MM.1S (cell line): ENCODE measurements at regions not wholly inside any gene's neighbourhood (a gene's known extent, or its start where the extent isn't known, plus 50 kb on each side); places are given as distances from the start of the nearest gene placed in this dataset.

Source experiments
- DNase-seq: peaks from one replicate; pipeline ENCODE4 v3.0.0-alpha.2; 2015
- H2AFZ ChIP-seq: fragments of 300-600 bp; sonication (generic); 2 replicates; pipeline ENCODE4 v1.6.0; 2016; ENCODE audit warnings: antibody characterized with exemption, low read length
- H3F3A ChIP-seq: fragments of 300-600 bp; sonication (generic); 2 replicates; pipeline ENCODE4 v1.6.1; 2016; ENCODE audit warnings: mild to moderate bottlenecking, antibody characterized with exemption, low read length, moderate library complexity, mixed read lengths; ENCODE audit not compliant: insufficient read depth
- H3K27ac ChIP-seq: fragments of 300-600 bp; sonication (generic); 2 replicates; pipeline ENCODE4 v1.5.1; 2016; ENCODE audit warnings: mild to moderate bottlenecking, low read length
- H3K27me3 ChIP-seq: fragments of 300-600 bp; sonication (generic); replicated peaks from 2 replicates; pipeline ENCODE4 v1.6.0; 2016; ENCODE audit warnings: low read length; ENCODE audit not compliant: insufficient read depth
- H3K36me3 ChIP-seq: fragments of 300-600 bp; sonication (generic); replicated peaks from 2 replicates; pipeline ENCODE4 v1.6.1; 2016; ENCODE audit warnings: mild to moderate bottlenecking, low read length, mixed read lengths; ENCODE audit not compliant: insufficient read depth
- H3K4me1 ChIP-seq: fragments of 300-600 bp; sonication (generic); 2 replicates; pipeline ENCODE4 v1.6.1; 2016; ENCODE audit warnings: low read length, mixed read lengths
- H3K4me2 ChIP-seq: fragments of 300-600 bp; sonication (generic); 2 replicates; pipeline ENCODE4 v1.6.0; 2016; ENCODE audit warnings: low read depth, low read length
- H3K4me3 ChIP-seq: fragments of 300-600 bp; sonication (generic); 2 replicates; pipeline ENCODE4 v1.5.1; 2016; ENCODE audit warnings: low read length, mixed read lengths
- H3K79me2 ChIP-seq: fragments of 300-600 bp; sonication (generic); 2 replicates; pipeline ENCODE4 v1.6.1; 2016; ENCODE audit warnings: mixed run types, low read length, mixed read lengths
- H3K9ac ChIP-seq: fragments of 300-600 bp; sonication (generic); 2 replicates; pipeline ENCODE4 v1.6.1; 2016; ENCODE audit warnings: low read length, mixed read lengths
- H3K9me2 ChIP-seq: fragments of 300-600 bp; sonication (generic); replicated peaks from 2 replicates; pipeline ENCODE4 v1.6.1; 2016; ENCODE audit warnings: mild to moderate bottlenecking, low read length, mixed read lengths; ENCODE audit not compliant: insufficient read depth
- H3K9me3 ChIP-seq: fragments of 300-600 bp; sonication (generic); replicated peaks from 2 replicates; pipeline ENCODE4 v1.6.1; 2016; ENCODE audit warnings: mild to moderate bottlenecking, low read length, mixed read lengths; ENCODE audit not compliant: insufficient read depth
- H4K20me1 ChIP-seq: fragments of 300-600 bp; sonication (generic); 2 replicates; pipeline ENCODE4 v1.6.1; 2016; ENCODE audit warnings: mild to moderate bottlenecking, low read length, moderate library complexity, mixed read lengths; ENCODE audit not compliant: insufficient read depth
- CTCF ChIP-seq: fragments of 300-600 bp; sonication (generic); IDR thresholded peaks from 2 replicates; pipeline ENCODE4 v1.5.1; 2016; ENCODE audit warnings: antibody characterized with exemption, low read length, mixed read lengths
- EZH2 ChIP-seq: fragments of 300-600 bp; sonication (generic); optimal IDR thresholded peaks from 2 replicates; pipeline ENCODE3; 2017; ENCODE audit warnings: low read depth, mild to moderate bottlenecking, antibody characterized with exemption, low read length, mixed read lengths
- EZH2phosphoT487 ChIP-seq: fragments of 300-600 bp; sonication (generic); IDR thresholded peaks from 2 replicates; pipeline ENCODE4 v1.6.1; 2018; ENCODE audit warnings: antibody characterized with exemption, low read length

GRCh38 chr17:77887464-77888241 is 70.8 kb upstream of the TNRC6C start:
- no peak for DNase-seq
- H3K4me3 ChIP-seq, result no peak overlapping the region
- H3K9me2 ChIP-seq, result no peaks in the 10 kb centered on the region
- no peaks in the 10 kb centered on the region for H3K36me3 ChIP-seq
- TF ChIP-seq EZH2 (no peak), CTCF (no peak), EZH2phosphoT487 (no peak)
- H4K20me1 ChIP-seq, result no peaks in the 10 kb centered on the region
- no peaks in the 10 kb centered on the region for H3F3A ChIP-seq
- H2AFZ ChIP-seq, result no peak overlapping the region
- H3K27ac ChIP-seq, result no peak overlapping the region
- H3K9me3 ChIP-seq, result no peaks in the 10 kb centered on the region
- peak overlapping the region; percentile 48 for H3K4me2 ChIP-seq
- no peaks in the 10 kb centered on the region for H3K79me2 ChIP-seq
- peaks cover 9% of the 10 kb centered on the region for H3K4me1 ChIP-seq
- no peak overlapping the region for H3K9ac ChIP-seq
- peaks cover 93% of the 10 kb centered on the region for H3K27me3 ChIP-seq

GRCh38 chr17:77888242-77889134 is 70.0 kb upstream of the TNRC6C start:
- Histone ChIP-seq H3K79me2 (no peaks in the 10 kb centered on the region), H3K27me3 (peaks cover 93% of the 10 kb centered on the region), H3F3A (no peaks in the 10 kb centered on the region), H3K4me1 (peaks cover 5% of the 10 kb centered on the region; the same call in 1 of the 2 replicates), H3K9me3 (no peaks in the 10 kb centered on the region), H3K4me3 (no peak overlapping the region), H4K20me1 (no peaks in the 10 kb centered on the region), H3K27ac (no peak overlapping the region), H3K9me2 (no peaks in the 10 kb centered on the region), H2AFZ (no peak overlapping the region), H3K9ac (no peak overlapping the region), H3K36me3 (no peaks in the 10 kb centered on the region), H3K4me2 (peak overlapping the region; percentile 48)
- TF ChIP-seq EZH2phosphoT487 (no peak), EZH2 (no peak), CTCF (no peak)
- DNase-seq, result no peak

GRCh38 chr17:77889135-77889505 is 69.4 kb upstream of the TNRC6C start:
- no peak overlapping the region for H3K4me2 ChIP-seq
- TF ChIP-seq EZH2, result no peak
- no peak for TF ChIP-seq EZH2phosphoT487
- no peak for TF ChIP-seq CTCF
- no peaks in the 10 kb centered on the region for H3K36me3 ChIP-seq

More at GRCh38 chr17:77889135-77889505, 69.4 kb upstream of the TNRC6C start:
- Histone ChIP-seq H3K9me3 (no peaks in the 10 kb centered on the region), H3K79me2 (no peaks in the 10 kb centered on the region), H4K20me1 (no peaks in the 10 kb centered on the region), H3K9me2 (no peaks in the 10 kb centered on the region), H2AFZ (no peak overlapping the region), H3K4me1 (peaks cover 5% of the 10 kb centered on the region; the same call in 1 of the 2 replicates), H3K9ac (no peak overlapping the region), H3K27ac (no peak overlapping the region), H3K27me3 (peaks cover 94% of the 10 kb centered on the region), H3K4me3 (no peak overlapping the region), H3F3A (no peaks in the 10 kb centered on the region)
- DNase-seq, result no peak
